ENCODE measurements at regions not wholly inside any gene's neighbourhood (a gene's known extent, or its start where the extent isn't known, plus 50 kb on each side); places are given as distances from the start of the nearest gene placed in this dataset.

DNA sequence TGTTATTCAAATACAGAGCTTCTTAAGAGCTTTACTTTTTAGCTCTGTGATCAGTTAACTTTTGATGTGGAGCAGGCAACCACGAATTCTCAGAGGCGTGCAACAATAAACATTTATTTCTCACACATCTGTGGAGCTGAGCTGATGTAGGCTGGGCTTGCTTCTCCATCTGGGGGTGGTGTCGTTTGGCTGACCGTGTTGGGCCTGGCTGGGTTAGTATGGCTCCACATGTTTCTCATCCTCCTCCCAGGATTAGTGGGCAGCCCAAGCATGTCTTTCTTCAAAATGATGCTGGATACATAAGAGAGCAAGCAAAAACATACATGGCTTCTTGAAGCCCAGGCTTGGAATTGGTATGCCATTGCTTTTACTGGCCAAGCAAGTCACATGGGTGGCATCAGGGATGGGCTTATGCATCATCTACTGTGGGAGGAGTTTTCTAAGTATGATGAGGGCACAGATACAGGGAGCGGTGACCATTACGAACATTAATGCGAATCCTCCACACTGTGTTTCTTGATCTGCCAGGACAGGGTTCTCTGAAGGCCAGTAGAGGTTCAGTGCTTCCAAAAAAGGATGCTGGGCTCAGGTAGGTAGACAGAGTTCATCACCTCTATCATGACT is 157.0 kb upstream of the TNP1 start:
- no peak overlapping the region for H3K4me3 ChIP-seq (ENCODE audit: insufficient read depth, low read depth, low read length, poor library complexity, severe bottlenecking)
- H3K9me3 ChIP-seq (ENCODE audit: control insufficient read depth, low read length), result no peaks in the 10 kb centered on the region
- H3K27ac ChIP-seq (ENCODE audit: insufficient read depth, low read length, poor library complexity, severe bottlenecking), result no peak overlapping the region
- no peaks in the 10 kb centered on the region for H3K4me1 ChIP-seq (ENCODE audit: control insufficient read depth, insufficient read depth, low read length, poor library complexity, severe bottlenecking)
- DNase-seq, result no peak
- no peaks in the 10 kb centered on the region for H3K36me3 ChIP-seq (ENCODE audit: control insufficient read depth, insufficient read depth, low read length)
- no peaks in the 10 kb centered on the region for H3K27me3 ChIP-seq (replicated peaks; ENCODE audit: control insufficient read depth, insufficient read depth, low read length, poor library complexity, severe bottlenecking)

DNA sequence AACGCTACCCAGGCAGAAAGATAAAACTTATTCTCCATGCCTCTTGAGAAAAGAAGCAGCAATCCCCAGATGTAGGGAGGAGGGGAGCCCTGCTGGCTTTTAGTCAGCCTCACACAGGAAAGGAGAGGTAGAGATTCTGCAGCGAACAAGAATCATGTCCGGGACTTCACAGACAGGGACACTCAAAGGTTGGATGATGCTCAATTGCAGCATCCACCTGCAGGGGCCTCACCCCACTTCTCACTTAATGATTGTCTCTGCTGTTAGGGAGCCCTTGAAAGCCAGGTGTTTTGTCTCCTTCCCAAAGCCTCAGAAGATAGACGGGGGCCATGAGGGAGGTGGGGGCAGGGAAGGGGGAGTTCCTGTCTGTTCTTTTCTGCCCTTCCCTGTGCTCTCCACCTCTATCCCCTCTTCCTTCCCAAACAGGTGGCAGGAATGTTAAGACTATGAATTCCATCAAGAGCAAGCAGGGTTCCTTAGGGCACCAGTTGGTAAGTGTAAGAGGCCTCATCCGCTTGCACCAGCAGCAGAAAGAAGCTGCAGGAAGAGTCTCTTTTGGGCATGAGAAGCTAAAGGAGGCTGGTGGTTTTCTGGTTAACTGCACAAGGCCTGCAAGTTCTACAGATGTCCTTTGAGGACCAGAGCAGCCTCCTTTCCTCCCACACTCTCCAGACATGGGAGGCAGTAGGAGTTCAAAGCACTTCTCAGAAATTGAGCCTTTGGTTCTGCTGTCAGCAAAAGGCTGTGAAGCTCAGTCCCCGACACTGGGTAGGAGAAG is 154.7 kb upstream of the TNP1 start:
- Histone ChIP-seq H3K9me3 (ENCODE audit: control insufficient read depth, low read length) (no peaks in the 10 kb centered on the region), H3K4me1 (ENCODE audit: control insufficient read depth, insufficient read depth, low read length, poor library complexity, severe bottlenecking) (no peaks in the 10 kb centered on the region), H3K27ac (ENCODE audit: insufficient read depth, low read length, poor library complexity, severe bottlenecking) (no peak overlapping the region), H3K4me3 (ENCODE audit: insufficient read depth, low read depth, low read length, poor library complexity, severe bottlenecking) (no peak overlapping the region), H3K36me3 (ENCODE audit: control insufficient read depth, insufficient read depth, low read length) (no peaks in the 10 kb centered on the region), H3K27me3 (replicated peaks; ENCODE audit: control insufficient read depth, insufficient read depth, low read length, poor library complexity, severe bottlenecking) (no peaks in the 10 kb centered on the region)
- no peak for DNase-seq

GRCh38 chr2:217013926-217014325 is 154.1 kb upstream of the TNP1 start:
- no peak overlapping the region for H3K27ac ChIP-seq (ENCODE audit: insufficient read depth, low read length, poor library complexity, severe bottlenecking)
- no peaks in the 10 kb centered on the region for H3K9me3 ChIP-seq (ENCODE audit: control insufficient read depth, low read length)
- H3K4me3 ChIP-seq (ENCODE audit: insufficient read depth, low read depth, low read length, poor library complexity, severe bottlenecking), result no peak overlapping the region
- no peaks in the 10 kb centered on the region for H3K36me3 ChIP-seq (ENCODE audit: control insufficient read depth, insufficient read depth, low read length)
- no peaks in the 10 kb centered on the region for H3K4me1 ChIP-seq (ENCODE audit: control insufficient read depth, insufficient read depth, low read length, poor library complexity, severe bottlenecking)
- H3K27me3 ChIP-seq (replicated peaks; ENCODE audit: control insufficient read depth, insufficient read depth, low read length, poor library complexity, severe bottlenecking), result no peaks in the 10 kb centered on the region
- no peak for DNase-seq

- Histone ChIP-seq H3K9me3 (ENCODE audit: control insufficient read depth, low read length) (no peaks in the 10 kb centered on the region), H3K27me3 (replicated peaks; ENCODE audit: control insufficient read depth, insufficient read depth, low read length, poor library complexity, severe bottlenecking) (no peaks in the 10 kb centered on the region), H3K4me1 (ENCODE audit: control insufficient read depth, insufficient read depth, low read length, poor library complexity, severe bottlenecking) (no peaks in the 10 kb centered on the region), H3K36me3 (ENCODE audit: control insufficient read depth, insufficient read depth, low read length) (no peaks in the 10 kb centered on the region), H3K4me3 (ENCODE audit: insufficient read depth, low read depth, low read length, poor library complexity, severe bottlenecking) (no peak overlapping the region), H3K27ac (ENCODE audit: insufficient read depth, low read length, poor library complexity, severe bottlenecking) (no peak overlapping the region)
- DNase-seq, result no peak
Measured at GRCh38 chr2:217011576-217011975, 151.7 kb upstream of the TNP1 start.

DNA sequence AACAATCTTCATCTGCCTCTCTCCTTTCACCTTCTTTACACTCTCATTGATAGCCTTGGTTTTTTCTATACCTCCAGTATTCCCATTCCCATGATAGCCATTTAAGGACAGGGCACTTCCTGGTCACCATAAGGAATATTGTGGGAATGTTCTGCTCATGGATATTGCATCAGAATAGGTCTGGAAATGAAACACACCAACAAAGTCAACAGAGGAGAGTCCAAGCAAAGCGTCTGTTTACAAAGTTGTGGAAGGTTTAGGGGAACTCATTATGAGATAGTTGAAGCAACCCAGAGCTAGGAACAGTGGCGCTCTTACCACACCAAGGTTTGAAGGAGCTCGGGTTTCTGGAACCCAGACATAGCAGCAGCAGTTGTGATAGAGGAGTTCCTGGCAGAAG is 150.3 kb upstream of the TNP1 start:
- Histone ChIP-seq H3K9me3 (ENCODE audit: control insufficient read depth, low read length) (no peaks in the 10 kb centered on the region), H3K27me3 (replicated peaks; ENCODE audit: control insufficient read depth, insufficient read depth, low read length, poor library complexity, severe bottlenecking) (no peaks in the 10 kb centered on the region), H3K36me3 (ENCODE audit: control insufficient read depth, insufficient read depth, low read length) (no peaks in the 10 kb centered on the region), H3K27ac (ENCODE audit: insufficient read depth, low read length, poor library complexity, severe bottlenecking) (no peak overlapping the region), H3K4me1 (ENCODE audit: control insufficient read depth, insufficient read depth, low read length, poor library complexity, severe bottlenecking) (no peaks in the 10 kb centered on the region), H3K4me3 (ENCODE audit: insufficient read depth, low read depth, low read length, poor library complexity, severe bottlenecking) (no peak overlapping the region)
- DNase-seq, result no peak

- H3K4me3 ChIP-seq (ENCODE audit: insufficient read depth, low read depth, low read length, poor library complexity, severe bottlenecking), result no peak overlapping the region
- H3K4me1 ChIP-seq (ENCODE audit: control insufficient read depth, insufficient read depth, low read length, poor library complexity, severe bottlenecking), result no peaks in the 10 kb centered on the region
- H3K36me3 ChIP-seq (ENCODE audit: control insufficient read depth, insufficient read depth, low read length), result no peaks in the 10 kb centered on the region
- H3K9me3 ChIP-seq (ENCODE audit: control insufficient read depth, low read length), result no peaks in the 10 kb centered on the region
- H3K27ac ChIP-seq (ENCODE audit: insufficient read depth, low read length, poor library complexity, severe bottlenecking), result no peak overlapping the region
- H3K27me3 ChIP-seq (replicated peaks; ENCODE audit: control insufficient read depth, insufficient read depth, low read length, poor library complexity, severe bottlenecking), result no peaks in the 10 kb centered on the region
- DNase-seq, result no peak
Measured at GRCh38 chr2:217008794-217009193, 148.9 kb upstream of the TNP1 start.

DNA sequence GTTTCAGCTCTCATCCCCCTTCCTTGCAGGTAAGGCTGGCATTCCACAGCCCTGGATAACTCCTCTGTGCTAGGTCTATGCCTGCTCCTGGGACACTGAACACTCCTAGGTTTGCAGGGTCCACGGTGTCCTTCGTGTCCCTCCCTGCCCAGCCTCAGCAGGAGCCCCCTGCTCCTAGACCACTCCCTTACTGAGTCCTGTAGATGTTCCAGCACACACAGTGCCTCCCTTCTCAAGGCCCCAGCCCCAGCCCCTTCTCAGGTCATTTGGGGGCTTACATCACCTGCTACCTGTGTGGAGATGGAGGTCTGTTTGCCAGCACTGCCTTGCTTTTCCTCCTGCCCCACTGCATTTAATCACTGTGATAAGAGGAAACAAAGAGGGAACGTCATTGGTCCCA is 146.4 kb upstream of the TNP1 start:
- Histone ChIP-seq H3K9me3 (ENCODE audit: control insufficient read depth, low read length) (no peaks in the 10 kb centered on the region), H3K4me3 (ENCODE audit: insufficient read depth, low read depth, low read length, poor library complexity, severe bottlenecking) (no peak overlapping the region), H3K4me1 (ENCODE audit: control insufficient read depth, insufficient read depth, low read length, poor library complexity, severe bottlenecking) (no peaks in the 10 kb centered on the region), H3K36me3 (ENCODE audit: control insufficient read depth, insufficient read depth, low read length) (no peaks in the 10 kb centered on the region), H3K27ac (ENCODE audit: insufficient read depth, low read length, poor library complexity, severe bottlenecking) (no peak overlapping the region), H3K27me3 (replicated peaks; ENCODE audit: control insufficient read depth, insufficient read depth, low read length, poor library complexity, severe bottlenecking) (no peaks in the 10 kb centered on the region)
- DNase-seq, result no peak

- H3K4me1 ChIP-seq (ENCODE audit: control insufficient read depth, insufficient read depth, low read length, poor library complexity, severe bottlenecking), result no peaks in the 10 kb centered on the region
- no peaks in the 10 kb centered on the region for H3K27me3 ChIP-seq (replicated peaks; ENCODE audit: control insufficient read depth, insufficient read depth, low read length, poor library complexity, severe bottlenecking)
- no peaks in the 10 kb centered on the region for H3K36me3 ChIP-seq (ENCODE audit: control insufficient read depth, insufficient read depth, low read length)
- no peaks in the 10 kb centered on the region for H3K9me3 ChIP-seq (ENCODE audit: control insufficient read depth, low read length)
- no peak overlapping the region for H3K27ac ChIP-seq (ENCODE audit: insufficient read depth, low read length, poor library complexity, severe bottlenecking)
- DNase-seq, result no peak
- no peak overlapping the region for H3K4me3 ChIP-seq (ENCODE audit: insufficient read depth, low read depth, low read length, poor library complexity, severe bottlenecking)
Measured at GRCh38 chr2:217004656-217005055, 144.8 kb upstream of the TNP1 start.

DNA sequence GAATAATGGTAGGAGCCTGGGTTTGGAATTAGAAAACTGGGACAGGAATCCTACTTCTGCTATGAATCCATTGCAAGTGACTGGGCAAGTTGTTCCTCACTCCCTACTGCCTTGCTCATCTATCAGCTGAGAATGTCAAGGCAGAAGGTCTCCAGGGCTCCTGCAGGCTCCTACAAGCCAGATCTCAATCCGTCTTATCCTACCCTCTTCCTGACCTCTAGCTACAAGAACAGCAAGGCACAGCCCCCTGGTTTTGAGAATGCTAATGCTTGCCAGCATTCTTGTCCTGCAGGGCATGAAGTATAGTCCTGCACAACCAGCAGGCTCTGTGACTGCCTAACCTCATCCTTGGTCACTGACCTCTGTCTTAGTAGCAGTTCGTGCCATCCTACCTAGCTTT is 141.9 kb upstream of the TNP1 start:
- no peak for DNase-seq
- no peaks in the 10 kb centered on the region for H3K27me3 ChIP-seq (replicated peaks; ENCODE audit: control insufficient read depth, insufficient read depth, low read length, poor library complexity, severe bottlenecking)
- H3K36me3 ChIP-seq (ENCODE audit: control insufficient read depth, insufficient read depth, low read length), result no peaks in the 10 kb centered on the region
- H3K9me3 ChIP-seq (ENCODE audit: control insufficient read depth, low read length), result no peaks in the 10 kb centered on the region
- no peaks in the 10 kb centered on the region for H3K4me1 ChIP-seq (ENCODE audit: control insufficient read depth, insufficient read depth, low read length, poor library complexity, severe bottlenecking)
- no peak overlapping the region for H3K27ac ChIP-seq (ENCODE audit: insufficient read depth, low read length, poor library complexity, severe bottlenecking)
- no peak overlapping the region for H3K4me3 ChIP-seq (ENCODE audit: insufficient read depth, low read depth, low read length, poor library complexity, severe bottlenecking)

- Histone ChIP-seq H3K4me1 (ENCODE audit: control insufficient read depth, insufficient read depth, low read length, poor library complexity, severe bottlenecking) (no peaks in the 10 kb centered on the region), H3K36me3 (ENCODE audit: control insufficient read depth, insufficient read depth, low read length) (no peaks in the 10 kb centered on the region), H3K4me3 (ENCODE audit: insufficient read depth, low read depth, low read length, poor library complexity, severe bottlenecking) (no peak overlapping the region), H3K9me3 (ENCODE audit: control insufficient read depth, low read length) (no peaks in the 10 kb centered on the region), H3K27ac (ENCODE audit: insufficient read depth, low read length, poor library complexity, severe bottlenecking) (no peak overlapping the region), H3K27me3 (replicated peaks; ENCODE audit: control insufficient read depth, insufficient read depth, low read length, poor library complexity, severe bottlenecking) (no peaks in the 10 kb centered on the region)
- no peak for DNase-seq
Measured at GRCh38 chr2:217000406-217000805, 140.5 kb upstream of the TNP1 start.
